ENCODE measurements at regions not wholly inside any gene's neighbourhood (a gene's known extent, or its start where the extent isn't known, plus 50 kb on each side); places are given as distances from the start of the nearest gene placed in this dataset.

DNA sequence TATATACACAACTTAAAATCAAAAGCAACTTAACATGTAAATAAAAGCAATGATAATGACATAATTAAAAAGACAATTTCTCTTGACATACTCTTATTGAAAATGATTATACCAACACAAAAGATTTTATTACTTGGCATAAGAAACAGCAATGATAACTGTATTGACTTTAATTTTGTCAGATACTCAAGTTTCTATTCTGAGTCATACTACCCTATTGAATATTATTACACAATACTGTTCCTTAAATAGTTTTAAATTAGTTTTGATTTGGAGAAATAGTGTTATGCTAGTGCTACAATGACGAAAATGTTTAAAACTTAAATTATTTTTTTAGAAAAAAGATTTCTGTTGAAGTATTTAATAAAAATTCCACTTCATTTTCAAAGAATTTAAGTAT, 1319.3 kb upstream of the C9orf72 start:
- TF ChIP-seq CTCF (IDR thresholded peaks at IDR 0.05) (no peak), POLR2A (IDR thresholded peaks at IDR 0.05) (no peak)

Data from testis (tissue), 2 donors.